ENCODE measurements at regions not wholly inside any gene's neighbourhood (a gene's known extent, or its start where the extent isn't known, plus 50 kb on each side); places are given as distances from the start of the nearest gene placed in this dataset.

DNA sequence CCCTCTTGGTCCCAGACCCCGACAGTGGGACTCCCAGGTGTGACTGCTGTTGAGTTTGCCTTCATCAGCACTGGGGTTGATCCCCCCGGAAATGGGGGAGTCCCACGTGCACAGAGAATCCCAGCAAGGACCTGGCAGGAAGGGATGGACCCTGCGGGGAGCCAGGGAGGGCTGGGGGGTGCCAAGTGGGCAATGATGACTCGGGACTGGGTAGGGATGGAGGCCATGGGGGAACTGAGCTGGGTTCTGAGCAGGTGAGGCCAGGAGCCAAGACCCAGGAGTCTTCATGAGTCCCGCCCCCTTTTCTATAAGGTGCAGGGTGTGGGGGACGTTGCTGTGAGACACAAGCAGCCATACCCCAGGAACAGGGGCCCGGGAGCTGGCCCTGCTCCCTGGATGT, 103.8 kb downstream of the CRYAA start:
- H3K4me2 ChIP-seq: no peak overlapping the region
- H3K27ac ChIP-seq: no peak overlapping the region
- H2AFZ ChIP-seq: no peak overlapping the region
- H3K27me3 ChIP-seq: no peaks in the 10 kb centered on the region
- no peak for DNase-seq (ENCODE audit: low spot score)
- H3K4me3 ChIP-seq: no peak overlapping the region
- H3K9me3 ChIP-seq (ENCODE audit: low read depth): no peaks in the 10 kb centered on the region
- peaks cover 22% of the 10 kb centered on the region for H3K4me1 ChIP-seq (ENCODE audit: insufficient read depth)
- no peaks in the 10 kb centered on the region for H3K9me2 ChIP-seq (replicated peaks; ENCODE audit: insufficient read depth)
- no peak for TF ChIP-seq EZH2 (IDR thresholded peaks at IDR 0.05; ENCODE audit: borderline replicate concordance)
- TF ChIP-seq EZH2phosphoT487 (IDR thresholded peaks at IDR 0.05; ENCODE audit: low read depth, severe bottlenecking, unreplicated experiment): no peak
- TF ChIP-seq, protein P1, sequence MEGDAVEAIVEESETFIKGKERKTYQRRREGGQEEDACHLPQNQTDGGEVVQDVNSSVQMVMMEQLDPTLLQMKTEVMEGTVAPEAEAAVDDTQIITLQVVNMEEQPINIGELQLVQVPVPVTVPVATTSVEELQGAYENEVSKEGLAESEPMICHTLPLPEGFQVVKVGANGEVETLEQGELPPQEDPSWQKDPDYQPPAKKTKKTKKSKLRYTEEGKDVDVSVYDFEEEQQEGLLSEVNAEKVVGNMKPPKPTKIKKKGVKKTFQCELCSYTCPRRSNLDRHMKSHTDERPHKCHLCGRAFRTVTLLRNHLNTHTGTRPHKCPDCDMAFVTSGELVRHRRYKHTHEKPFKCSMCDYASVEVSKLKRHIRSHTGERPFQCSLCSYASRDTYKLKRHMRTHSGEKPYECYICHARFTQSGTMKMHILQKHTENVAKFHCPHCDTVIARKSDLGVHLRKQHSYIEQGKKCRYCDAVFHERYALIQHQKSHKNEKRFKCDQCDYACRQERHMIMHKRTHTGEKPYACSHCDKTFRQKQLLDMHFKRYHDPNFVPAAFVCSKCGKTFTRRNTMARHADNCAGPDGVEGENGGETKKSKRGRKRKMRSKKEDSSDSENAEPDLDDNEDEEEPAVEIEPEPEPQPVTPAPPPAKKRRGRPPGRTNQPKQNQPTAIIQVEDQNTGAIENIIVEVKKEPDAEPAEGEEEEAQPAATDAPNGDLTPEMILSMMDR (IDR thresholded peaks at IDR 0.05; ENCODE audit: poor library complexity): no peak
- 88% methylated on average over 7 of the region's 8 CpGs for WGBS (ENCODE audit: low lambda C conversion rate, missing lambda C conversion rate)
- no peaks in the 10 kb centered on the region for H4K20me1 ChIP-seq (ENCODE audit: insufficient read depth, poor library complexity, severe bottlenecking)
- H3K79me2 ChIP-seq: no peaks in the 10 kb centered on the region
- H3K36me3 ChIP-seq (replicated peaks; ENCODE audit: insufficient read depth, low read depth): no peaks in the 10 kb centered on the region

DNA sequence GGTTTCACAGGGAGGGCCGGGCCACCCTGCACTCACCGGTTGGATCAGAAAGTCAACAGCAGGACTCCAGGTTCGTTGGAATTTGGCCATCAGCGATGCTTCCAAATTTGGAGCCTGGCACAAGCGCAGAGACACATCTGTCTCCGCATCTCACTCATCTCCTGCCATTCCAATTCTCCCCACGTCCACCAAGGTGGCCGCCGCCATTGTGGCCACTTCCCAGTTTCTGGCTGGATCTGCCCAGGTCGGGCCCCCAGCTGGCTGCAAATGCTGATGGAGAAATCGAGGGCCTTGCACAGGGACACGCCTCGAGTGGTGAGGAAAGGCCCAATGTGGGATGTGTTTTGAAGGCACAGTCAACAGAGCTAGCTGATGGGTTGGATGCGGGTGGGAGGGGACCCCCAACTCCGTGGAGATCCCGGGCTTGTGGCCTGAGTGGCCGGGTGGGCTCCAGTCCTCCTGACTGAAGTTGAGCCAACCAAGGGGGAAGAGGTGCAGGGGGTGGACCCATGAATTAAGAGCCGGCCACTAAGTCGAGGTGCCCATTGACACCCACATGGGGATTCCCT, 102.7 kb downstream of the CRYAA start:
- TF ChIP-seq, protein P1 (IDR thresholded peaks at IDR 0.05; ENCODE audit: poor library complexity): no peak
- TF ChIP-seq EZH2 (IDR thresholded peaks at IDR 0.05; ENCODE audit: borderline replicate concordance): no peak
- no peak for TF ChIP-seq EZH2phosphoT487 (IDR thresholded peaks at IDR 0.05; ENCODE audit: low read depth, severe bottlenecking, unreplicated experiment)
- H3K79me2 ChIP-seq: no peaks in the 10 kb centered on the region
- H3K27me3 ChIP-seq: no peaks in the 10 kb centered on the region
- no peaks in the 10 kb centered on the region for H3K36me3 ChIP-seq (replicated peaks; ENCODE audit: insufficient read depth, low read depth)
- no peaks in the 10 kb centered on the region for H4K20me1 ChIP-seq (ENCODE audit: insufficient read depth, poor library complexity, severe bottlenecking)
- H3K9me2 ChIP-seq (replicated peaks; ENCODE audit: insufficient read depth): no peaks in the 10 kb centered on the region
- H3K4me2 ChIP-seq: no peak overlapping the region
- no peaks in the 10 kb centered on the region for H3K9me3 ChIP-seq (ENCODE audit: low read depth)
- no peak overlapping the region for H2AFZ ChIP-seq
- no peak overlapping the region for H3K4me3 ChIP-seq
- WGBS (ENCODE audit: low lambda C conversion rate, missing lambda C conversion rate): 94% methylated on average over 19 of the region's 19 CpGs
- no peak for DNase-seq (ENCODE audit: low spot score)
- peaks cover 17% of the 10 kb centered on the region for H3K4me1 ChIP-seq (ENCODE audit: insufficient read depth)
- no peak overlapping the region for H3K27ac ChIP-seq

DNA sequence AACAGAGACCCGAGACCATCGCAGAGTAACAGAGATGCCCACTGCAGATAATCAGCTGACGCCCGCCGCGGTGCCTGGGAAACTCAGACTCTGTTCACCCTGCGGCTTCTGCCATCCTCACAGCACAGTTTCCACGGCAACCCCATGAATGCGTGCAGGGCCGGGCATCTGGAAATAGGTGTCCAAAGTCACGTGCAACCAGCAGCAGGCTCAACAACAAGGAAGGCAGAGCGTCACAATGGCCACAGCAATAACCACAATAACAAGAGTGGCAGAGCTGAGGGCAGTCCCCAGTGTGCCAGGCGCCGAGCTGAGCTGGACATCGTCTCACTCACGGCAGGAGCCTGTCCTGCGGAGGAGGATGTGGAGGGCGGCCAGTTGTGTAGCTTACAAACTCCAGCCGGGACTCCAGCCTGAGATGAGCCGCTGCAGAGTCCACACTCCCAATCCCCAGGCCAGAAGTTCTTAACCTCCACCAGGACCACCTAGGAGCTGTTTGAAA, 102.0 kb downstream of the CRYAA start:
- no peaks in the 10 kb centered on the region for H3K9me3 ChIP-seq (ENCODE audit: low read depth)
- H3K4me3 ChIP-seq: no peak overlapping the region
- no peak overlapping the region for H2AFZ ChIP-seq
- H3K9me2 ChIP-seq (replicated peaks; ENCODE audit: insufficient read depth): no peaks in the 10 kb centered on the region
- TF ChIP-seq, protein P1 (IDR thresholded peaks at IDR 0.05; ENCODE audit: poor library complexity): no peak
- TF ChIP-seq EZH2 (IDR thresholded peaks at IDR 0.05; ENCODE audit: borderline replicate concordance): no peak
- no peak for TF ChIP-seq EZH2phosphoT487 (IDR thresholded peaks at IDR 0.05; ENCODE audit: low read depth, severe bottlenecking, unreplicated experiment)
- no peaks in the 10 kb centered on the region for H4K20me1 ChIP-seq (ENCODE audit: insufficient read depth, poor library complexity, severe bottlenecking)
- H3K79me2 ChIP-seq: no peaks in the 10 kb centered on the region
- WGBS (ENCODE audit: low lambda C conversion rate, missing lambda C conversion rate): 82% methylated on average over 20 of the region's 20 CpGs
- no peak overlapping the region for H3K4me2 ChIP-seq
- H3K27me3 ChIP-seq: no peaks in the 10 kb centered on the region
- peaks cover 17% of the 10 kb centered on the region for H3K4me1 ChIP-seq (ENCODE audit: insufficient read depth)
- no peaks in the 10 kb centered on the region for H3K36me3 ChIP-seq (replicated peaks; ENCODE audit: insufficient read depth, low read depth)
- H3K27ac ChIP-seq: no peak overlapping the region
- no peak for DNase-seq (ENCODE audit: low spot score)
